GM18507 (cell line): ENCODE measurements at regions not wholly inside any gene's neighbourhood (a gene's known extent, or its start where the extent isn't known, plus 50 kb on each side); places are given as distances from the start of the nearest gene placed in this dataset.

Experiments used
- DNase-seq: peaks from one replicate; pipeline ENCODE4 v3.0.0; 2011; ENCODE audit warnings: low read depth; ENCODE audit not compliant: insufficient read length; ENCODE audit errors: extremely low spot score
- FAIRE-seq: peaks from 2 replicates; lab custom pipeline; 2011; peaks lifted over from hg19 to GRCh38; lab: Jason Lieb, UNC

DNA sequence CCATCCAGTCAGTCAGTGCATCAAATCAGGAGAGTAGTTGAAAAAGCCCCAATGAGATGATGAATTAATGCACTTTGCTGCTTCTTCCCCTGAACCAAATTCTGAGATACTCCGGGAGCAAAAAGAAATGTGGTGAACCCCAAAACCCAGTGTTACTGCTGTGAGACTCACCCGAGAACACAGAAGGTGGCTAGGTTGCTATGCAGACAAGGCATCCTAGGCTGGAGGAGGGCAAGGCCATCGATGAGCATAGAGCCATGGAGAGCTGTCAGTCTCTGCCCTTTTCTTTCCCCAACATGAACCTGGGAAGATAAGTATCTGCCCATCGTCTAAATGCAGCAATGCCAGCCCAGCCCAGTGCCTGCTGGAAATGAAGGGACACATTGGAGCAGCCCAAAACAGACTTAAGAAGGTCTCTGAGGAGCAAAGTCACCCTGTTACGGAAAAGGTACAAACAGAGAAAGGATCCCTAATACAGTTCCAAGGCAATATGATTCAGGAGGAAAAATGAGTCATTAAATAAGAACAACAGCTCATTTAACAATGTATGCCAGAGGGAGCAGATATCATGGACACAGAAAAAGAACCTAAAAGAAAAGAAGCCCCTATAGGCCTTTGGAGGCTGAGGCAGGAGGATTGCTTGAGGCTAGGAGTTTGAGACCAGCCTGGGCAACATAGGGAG is 272.0 kb downstream of the FOXO1 start:
- no peak for FAIRE-seq

DNA sequence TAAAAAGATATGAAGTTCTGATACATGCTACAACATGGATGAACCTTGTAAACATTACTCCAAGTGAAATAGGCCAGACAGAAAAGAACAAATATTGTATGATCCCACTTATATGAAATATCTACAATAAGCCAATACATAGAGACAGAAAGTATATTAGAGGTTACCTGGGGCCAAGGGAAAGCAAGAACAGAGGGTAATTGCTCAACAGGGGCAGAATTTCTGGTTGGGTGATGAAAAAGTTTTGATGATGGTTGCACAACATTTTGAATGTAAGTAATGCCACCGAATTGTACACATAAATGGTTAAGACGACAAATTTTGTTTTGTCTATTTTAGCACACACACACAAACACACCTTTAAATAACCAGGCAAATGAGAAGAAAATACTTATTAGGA is 268.4 kb downstream of the FOXO1 start:
- FAIRE-seq (no peak), DNase-seq (no peak)

More for the DNA sequence above, 272.0 kb downstream of the FOXO1 start:
- no peak for DNase-seq

DNA sequence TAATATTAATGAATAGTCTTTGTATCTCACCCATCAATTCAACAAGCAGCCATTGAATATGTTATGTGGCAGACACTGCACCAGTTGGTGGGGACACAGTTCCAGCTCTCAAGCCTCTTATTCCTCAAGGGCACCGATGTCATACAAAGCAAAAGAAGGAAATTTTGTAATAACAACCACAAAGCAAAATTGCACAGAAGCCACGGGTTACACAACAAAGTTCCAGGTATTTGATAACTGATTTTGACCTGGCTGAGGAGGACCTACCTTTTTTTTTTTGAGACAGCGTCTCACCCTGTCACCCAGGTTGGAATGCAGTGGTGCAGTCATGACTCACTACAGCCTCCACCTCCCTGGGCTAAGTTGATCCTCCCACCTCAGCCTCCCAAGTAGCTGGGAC is 266.7 kb downstream of the FOXO1 start:
- FAIRE-seq = no peak

DNA sequence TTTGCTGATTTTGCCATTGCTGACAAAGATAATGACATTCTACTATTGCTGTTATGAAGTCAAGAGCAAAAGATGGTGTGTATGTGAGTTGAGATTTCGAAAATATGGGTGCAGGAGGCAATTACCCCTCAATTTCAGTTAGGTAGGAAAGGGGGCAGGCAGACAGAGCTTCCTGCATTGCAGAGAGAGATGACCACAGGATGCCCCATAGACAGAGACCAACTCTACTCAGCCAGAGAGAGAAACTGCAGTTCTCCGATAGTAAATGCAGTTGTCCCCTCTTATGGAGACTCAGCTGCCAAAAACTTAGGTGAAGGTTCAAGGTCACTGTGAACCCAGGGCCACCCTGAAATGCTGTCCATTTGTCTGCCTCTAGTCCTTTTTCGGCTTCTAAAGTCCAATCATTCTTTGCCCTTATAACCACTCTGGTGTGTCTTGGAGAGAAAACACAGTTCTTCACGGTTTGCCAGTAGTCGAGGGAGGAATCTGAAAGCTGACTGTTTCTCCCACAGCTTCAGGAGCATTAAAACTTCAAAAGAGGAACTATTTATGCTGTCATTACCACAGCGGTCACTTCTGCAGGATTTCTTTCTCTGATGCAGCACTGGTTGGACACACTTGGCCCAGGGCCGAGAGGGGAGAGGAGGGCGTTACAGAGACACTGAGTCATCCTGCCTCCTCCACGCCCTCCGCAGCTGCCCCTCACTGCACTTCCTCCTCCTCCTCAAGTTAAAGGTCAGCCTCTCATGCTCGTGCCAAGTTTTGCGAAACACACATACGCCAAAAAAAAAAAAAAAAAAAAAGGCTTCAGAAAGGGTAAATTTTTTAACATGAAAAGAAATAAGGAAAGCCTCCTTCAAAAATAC is 264.3 kb downstream of the FOXO1 start:
- DNase-seq = peak; percentile 57

More for the DNA sequence above, 266.7 kb downstream of the FOXO1 start:
- DNase-seq = no peak

DNA sequence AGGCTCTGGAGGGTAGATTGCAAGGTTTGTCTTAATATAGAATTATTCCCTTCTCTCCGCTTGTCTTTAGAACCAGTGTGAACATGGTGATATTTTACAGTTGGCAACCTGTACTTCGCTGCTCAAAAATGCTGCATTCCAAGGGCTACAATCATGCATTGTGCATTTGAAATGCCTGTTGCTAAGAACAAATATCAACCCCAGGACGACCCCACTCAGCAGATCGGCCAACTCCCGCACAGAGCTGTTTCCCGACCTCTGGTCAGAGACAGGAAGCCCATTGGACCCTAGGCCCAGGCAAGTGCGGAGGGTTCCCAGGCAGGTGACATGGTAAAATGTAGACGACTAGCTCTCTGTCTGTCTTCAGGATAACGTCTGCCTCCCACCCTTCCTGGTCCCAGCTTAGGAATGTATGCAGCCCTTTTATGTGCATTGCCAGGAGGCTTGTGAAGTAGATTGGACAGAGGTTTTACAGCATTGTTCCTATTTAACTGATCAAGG is 263.5 kb downstream of the FOXO1 start:
- FAIRE-seq = no peak
- DNase-seq = no peak

More for the DNA sequence above, 264.3 kb downstream of the FOXO1 start:
- FAIRE-seq = peak; percentile 81

DNA sequence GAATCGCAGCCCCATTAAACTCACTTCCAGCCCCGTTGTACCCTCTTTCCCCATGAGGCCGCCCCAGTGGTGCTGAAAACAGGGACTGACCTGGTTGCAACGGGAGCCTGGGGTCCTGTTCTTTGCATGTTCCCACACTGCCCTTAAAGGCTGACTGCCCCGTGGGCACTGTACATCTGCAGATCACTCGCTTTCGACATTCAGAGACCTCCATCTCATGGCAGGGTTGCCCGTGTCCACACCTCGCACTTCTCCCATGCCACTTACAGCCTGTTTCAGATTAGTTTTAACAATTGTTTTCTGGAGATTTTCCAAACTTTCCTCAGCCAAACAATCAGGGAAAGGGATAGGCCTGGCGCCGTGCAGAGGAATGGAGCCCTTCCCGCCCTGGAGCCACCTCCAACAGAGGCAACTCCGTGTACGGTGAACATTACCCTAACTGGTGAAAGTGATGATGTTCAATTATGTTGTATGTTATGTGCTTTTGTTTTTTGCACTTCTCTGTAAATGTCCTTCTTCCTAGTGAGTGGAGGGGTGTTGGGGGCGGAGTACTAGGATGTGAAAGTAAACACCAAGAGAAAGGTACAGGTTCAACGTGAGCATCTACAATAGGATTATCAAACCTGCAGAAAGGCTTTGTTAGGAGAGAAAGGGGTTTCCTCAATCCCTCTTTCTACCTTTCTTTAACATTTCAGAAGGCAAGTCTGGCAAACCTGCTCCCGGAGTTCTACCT is 262.8 kb downstream of the FOXO1 start:
- FAIRE-seq (no peak), DNase-seq (no peak)

DNA sequence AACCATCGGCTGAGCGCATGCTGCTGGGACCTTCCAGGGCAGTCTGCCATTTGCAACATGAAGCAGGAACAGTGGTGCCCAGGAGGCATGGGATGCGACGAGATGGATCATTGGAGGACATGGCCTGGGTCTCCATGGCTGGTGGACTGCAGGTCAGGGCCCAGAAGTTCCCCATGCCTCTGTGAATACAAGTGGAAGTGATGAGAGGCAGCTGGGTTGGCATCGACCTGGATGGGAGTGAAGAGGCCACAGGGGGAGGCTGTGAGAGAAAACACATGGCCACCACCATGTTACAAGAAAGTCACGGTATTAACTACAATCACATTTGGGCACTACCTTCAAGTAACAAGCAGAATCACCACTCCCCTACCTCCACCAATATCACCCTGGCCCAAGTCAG is 262.0 kb downstream of the FOXO1 start:
- no peak for DNase-seq
- FAIRE-seq = no peak

DNA sequence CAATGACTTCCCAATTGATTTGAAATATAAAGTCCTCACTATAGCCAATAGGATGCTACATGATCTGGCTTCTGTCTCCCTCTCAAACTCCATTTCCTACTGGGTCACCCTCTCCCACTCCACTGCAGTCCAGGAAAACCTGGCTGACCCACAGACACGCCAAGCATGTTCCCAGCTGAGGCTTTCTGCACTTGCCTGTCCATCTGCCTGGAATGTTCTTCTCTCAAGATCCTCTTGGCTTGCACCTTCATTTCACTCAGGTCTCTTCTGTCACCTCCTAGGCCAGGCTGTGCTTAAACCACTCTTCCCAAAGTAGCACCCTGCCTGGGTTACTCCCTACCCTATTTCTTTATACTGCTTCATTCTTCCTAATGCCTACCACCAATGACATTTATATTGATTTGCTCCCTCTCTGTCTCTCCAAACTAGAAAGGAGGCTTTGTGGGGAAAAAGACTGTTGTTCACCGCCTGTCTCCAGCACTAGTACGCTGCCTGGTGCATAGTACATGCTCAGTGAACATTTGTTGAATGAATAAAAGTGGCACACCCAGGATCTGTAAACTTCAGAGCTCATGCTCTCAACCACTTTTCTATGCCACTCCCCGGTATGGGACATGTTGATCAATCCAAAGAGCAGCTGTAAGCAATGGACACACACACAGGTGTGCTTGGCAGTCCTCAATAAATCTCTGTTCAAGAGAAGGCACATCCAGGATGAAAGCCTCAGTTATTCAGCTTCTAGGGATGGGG is 261.3 kb downstream of the FOXO1 start:
- DNase-seq = no peak
- no peak for FAIRE-seq

DNA sequence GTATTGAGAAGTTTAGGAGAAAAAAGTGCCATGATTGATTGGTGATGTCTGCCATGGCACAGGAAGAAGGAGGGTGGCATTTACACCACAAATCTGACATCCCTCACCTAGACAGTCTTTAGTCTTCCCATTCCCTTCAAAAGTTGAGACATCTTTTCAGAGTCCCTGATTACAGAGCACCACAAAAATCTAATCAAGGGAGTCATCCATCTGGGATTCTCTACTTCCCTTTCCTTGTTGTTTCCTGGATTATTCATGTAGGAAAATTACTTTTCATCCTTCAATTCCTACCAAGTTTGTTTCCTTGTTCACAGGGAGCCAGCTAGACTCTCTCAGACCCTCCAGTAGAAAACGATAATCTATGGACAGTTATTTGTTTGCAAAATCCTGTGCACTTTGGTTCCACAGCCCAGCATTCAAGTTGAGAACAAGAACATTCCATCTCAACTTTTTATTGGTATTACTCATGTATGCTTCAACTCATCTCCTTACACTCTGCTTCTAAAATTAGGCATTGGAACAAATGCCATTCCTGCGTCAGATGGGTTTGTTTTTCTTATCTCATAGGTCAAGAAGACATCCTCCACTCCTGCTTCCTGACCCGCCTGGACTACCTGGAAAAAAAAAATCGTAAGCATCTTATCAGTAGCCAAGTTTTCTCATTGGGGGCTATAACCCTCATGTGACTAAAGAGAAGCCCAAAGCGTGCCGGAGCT is 259.9 kb downstream of the FOXO1 start:
- DNase-seq (no peak), FAIRE-seq (no peak)

DNA sequence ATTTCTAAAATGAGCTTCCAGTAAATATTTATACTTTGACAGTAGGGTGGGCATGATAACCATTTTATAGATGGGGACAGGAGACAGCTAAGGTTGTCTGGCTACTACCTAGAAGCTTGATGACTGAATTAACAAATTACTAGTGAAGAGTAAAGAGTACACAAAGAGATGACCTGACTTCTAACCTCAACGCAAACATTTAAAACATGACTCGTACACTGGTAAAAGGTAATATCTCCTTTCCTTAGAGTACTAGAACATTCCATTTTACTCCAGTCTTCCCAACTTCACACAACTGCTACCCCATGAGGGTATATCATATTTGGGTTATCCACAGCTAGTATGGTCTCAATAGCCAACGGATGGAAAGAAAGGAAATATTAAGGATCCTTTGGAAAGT is 258.9 kb downstream of the FOXO1 start:
- DNase-seq (no peak), FAIRE-seq (no peak)

DNA sequence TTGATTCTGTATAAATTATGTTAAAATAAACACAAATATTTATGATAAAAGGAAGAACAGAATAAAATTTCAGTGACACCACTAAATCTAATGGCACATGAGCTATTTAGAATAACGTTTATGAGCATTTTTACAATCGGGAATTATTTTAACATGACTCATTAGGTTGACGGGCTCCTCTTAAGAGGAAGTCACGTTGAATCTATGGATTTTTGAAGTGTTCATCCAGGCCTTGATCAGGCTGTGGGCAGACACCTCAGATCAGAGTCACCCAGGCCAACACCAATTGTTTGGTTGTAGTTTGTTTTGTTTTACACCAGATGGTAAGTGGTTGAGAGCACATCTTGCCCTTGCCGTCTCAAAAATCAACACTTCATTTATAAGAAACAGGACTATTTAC is 257.8 kb downstream of the FOXO1 start:
- FAIRE-seq = no peak
- no peak for DNase-seq

DNA sequence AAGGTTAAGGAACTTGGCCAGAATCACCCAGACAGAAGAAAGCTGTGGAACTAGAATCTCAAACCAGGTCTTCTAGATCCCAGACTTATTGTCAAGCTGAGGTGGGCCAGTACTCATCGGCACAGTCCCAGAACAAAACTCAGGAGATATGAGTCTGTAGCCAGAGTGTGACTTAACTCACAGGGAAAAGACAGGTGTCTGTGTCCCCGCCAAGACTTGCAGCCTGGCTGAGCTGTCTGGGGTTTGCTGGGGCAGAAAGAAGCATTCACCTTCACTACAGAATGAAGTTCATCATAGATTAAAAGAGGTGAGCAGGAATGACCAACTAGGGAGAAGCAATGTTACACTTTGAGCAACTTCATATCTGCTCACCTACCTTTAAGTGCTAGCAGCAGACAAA is 257.2 kb downstream of the FOXO1 start:
- no peak for DNase-seq
- no peak for FAIRE-seq

DNA sequence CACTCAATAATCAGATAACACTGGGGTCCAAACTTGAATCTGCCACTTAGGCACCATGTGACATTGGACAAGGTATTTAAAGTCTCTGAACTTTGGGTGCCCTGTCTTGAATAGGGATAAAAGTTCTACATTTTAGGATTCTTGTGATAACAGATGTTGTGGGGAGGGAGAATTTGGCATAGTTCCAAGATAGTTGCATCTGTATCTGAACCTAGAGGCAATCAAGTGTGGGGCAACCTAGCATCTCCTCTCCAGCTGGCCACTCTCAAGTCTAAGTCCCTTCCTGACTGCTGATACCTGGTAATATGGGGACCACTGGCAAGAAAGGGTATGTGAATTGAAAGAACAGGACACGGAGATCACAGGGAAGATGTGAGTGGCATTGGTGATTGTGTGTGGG is 256.1 kb downstream of the FOXO1 start:
- DNase-seq = no peak
- no peak for FAIRE-seq

DNA sequence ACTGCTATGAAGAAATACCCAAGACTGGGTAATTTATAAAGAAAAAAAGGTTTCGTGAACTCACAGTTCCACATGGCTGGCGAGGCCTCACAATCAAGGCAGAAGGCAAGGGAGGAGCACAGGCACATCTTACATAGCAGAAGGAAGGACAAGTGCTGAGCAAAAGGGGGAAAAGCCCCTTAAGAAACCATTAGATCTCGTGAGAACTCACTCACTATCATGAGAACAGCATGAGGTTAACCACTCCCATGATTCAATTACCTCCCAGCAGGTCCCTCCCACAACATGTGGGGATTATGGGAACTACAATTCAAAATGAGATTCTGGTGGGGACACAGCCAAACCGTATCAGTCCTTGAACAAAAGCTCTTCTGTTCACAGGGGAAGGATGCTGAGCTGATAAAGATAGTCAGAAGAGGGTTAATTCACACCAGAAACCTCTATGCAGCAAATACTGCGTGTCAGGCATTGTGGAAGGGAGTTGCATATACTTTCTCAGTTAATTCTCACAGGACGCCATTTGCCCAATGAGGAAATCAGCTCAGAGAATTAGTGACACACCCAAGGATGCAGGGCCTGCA is 246.2 kb downstream of the FOXO1 start:
- no peak for DNase-seq
- peak; percentile 45 for FAIRE-seq

DNA sequence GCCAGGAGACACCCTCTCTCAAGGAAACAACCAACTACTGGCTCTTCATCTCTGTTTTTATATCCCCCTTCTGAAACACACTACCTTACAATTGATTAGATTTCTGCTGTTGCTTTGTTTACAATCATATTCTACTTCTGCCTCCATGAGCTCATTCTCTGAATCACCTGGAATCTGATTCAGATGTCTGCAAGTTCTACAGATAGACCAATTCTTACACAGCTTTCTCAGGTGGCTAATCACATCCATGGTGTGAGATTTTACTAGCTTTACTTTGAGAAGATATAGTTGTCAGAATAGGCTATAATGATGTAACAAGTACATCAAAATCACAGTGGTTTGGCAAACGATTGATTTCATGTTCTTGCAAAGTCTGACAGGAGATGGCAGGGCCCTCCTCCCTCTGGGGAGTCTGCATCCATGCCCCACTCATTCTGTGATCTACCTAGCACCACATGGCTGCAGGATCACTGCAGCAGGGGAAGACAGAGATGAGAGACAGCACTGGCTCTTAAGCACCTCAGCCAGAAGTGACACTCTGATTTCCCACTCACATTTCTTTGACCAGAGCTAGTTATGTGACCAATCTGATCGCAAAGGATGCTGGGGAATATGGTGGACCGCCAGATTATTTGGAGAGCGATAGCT is 243.7 kb downstream of the FOXO1 start:
- FAIRE-seq = peak; percentile 9
- no peak for DNase-seq

DNA sequence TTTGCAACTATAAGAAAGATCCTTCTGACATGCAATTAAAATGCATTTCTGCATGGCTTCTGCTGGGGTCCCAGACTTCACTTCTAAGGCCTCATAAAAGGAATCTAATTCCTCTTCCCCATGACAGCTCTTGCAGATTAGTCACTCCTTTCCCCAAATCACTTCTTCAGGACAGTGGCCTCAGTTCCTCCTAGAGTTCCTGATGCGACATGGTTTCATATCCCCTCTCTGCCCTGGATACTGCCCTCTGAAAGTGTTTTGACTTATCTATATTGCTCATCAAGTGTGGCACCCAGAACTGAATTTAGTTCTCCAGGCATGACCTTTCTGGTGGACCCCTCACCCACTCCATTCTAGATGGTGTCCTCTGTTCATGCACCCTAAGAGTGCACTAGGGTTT is 238.1 kb downstream of the FOXO1 start:
- DNase-seq (no peak), FAIRE-seq (no peak)

DNA sequence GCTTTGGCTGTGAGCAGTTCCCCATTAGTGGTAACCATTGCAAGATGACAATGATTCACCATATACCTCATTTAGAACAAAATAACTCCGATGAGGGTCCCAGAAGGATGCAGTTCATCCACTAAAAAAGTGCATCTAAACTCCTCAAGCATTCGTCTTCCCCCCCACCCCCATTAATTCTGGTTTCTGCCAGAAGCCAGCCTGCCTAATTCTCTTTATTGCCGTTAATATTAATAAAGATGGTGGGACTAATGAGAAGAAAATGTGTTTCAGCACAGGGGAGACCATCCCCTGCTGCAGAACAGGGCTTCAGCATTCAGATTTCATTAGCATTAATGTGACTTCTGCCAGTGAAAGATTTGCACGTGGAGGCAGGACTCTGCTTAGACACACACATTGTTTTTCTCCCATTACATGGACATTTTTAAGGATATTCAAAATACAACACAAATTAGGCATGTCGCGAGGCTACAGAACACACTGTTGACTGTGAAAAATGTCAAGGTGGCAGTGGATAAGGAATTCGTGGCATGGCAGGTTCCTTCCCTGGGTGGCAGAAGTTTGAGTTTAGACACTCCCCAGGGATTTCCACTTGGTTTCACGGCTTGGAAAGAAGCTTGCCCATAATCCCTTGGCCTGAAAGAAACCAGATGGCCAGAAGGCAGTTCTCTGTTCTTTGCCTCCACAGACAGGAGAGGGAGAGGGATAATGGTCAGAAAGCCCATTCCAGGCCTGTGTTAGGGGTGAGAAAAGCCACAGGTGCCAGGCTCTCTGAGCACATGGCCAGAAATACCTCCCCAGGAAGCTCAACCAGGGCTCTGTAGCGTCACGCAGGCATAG is 236.5 kb downstream of the FOXO1 start:
- FAIRE-seq (no peak), DNase-seq (no peak)
